ACHN (cell line): ENCODE measurements at regions not wholly inside any gene's neighbourhood (a gene's known extent, or its start where the extent isn't known, plus 50 kb on each side); places are given as distances from the start of the nearest gene placed in this dataset.

Experiments used
- DNase-seq: peaks from one replicate; pipeline ENCODE4 v3.0.0-alpha.2; 2015
- in situ Hi-C: cut with HindIII; loops from 2 replicates; pipeline ENCODE4 v1.10.0; 2017; ENCODE audit warnings: low sequenced_read_pairs, low pct_ligation_motif_present, low pct_unique_long_range_greater_than_20kb

DNA sequence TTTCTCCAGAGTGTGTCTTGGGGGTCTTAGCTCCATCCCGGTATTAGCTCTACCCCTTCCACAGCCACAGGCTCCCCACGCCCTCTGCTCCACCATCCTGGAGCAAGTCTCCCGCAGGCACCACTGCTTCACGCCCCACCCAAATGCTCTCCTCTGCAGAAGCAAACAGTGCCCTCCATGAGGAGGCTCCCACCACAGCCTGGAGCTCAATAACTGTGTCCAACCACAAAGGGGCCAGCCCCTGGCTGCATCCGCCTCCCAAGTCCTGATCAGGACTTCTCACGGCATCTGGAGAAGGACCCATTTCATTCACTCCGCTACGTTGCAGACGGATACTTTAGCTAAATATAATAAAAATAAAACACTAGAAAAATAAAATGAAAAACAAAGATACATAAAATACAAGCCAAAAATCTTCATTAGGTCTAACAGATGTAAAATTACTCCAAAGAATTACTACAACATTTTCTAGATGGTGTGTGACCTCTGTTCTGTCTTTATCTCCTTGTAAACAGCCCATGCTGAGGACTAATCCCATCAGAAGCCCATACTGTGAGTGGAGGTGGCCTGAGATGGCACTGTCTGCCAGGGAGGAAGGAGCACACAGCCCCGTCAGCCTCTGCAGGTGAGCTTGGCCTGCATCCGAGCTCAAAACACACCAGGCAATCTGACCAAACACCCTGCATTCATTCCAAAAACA, 210.8 kb upstream of the RAB6C start:
- in situ Hi-C loops: no loop called here
- no peak for DNase-seq

DNA sequence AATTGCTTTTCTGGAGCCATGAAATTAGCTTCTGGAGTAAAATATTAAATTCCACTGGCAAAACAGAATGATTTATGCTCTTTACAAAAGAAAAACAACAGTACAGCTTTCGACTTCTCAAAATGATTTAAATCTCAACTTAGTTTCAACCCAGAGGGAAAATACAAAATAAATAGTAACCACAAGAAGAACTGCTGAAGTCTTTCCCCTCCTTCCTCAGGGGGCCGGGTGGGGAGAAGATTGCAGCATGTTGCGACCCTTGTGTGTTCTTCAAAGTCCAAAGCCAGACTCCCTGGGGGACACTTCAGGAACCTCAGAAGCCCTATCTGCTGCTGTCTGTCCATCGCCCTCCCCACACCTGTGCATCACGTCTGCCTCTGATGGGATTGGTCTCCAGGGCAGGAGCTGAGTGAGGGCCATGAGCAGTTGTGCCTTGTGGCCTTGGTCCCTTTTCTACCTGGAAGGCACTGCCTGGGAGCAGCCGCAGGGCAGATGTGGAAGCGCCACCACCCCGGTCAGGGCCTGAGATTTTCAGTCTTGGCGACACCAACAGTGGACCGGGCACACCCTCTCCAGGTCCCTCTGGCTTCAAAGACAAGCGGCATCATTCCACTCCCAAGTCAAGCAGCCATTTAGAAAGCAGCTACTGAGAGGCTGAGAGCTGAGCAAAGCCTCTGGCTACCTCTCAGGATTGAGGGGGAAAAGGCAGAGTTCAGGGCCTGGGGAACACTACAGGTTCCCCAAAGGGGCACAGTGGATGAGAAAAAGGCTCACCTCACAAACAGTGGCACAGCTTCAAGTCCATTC, 210.1 kb upstream of the RAB6C start:
- no peak for DNase-seq
- in situ Hi-C loops: no loop called here

DNA sequence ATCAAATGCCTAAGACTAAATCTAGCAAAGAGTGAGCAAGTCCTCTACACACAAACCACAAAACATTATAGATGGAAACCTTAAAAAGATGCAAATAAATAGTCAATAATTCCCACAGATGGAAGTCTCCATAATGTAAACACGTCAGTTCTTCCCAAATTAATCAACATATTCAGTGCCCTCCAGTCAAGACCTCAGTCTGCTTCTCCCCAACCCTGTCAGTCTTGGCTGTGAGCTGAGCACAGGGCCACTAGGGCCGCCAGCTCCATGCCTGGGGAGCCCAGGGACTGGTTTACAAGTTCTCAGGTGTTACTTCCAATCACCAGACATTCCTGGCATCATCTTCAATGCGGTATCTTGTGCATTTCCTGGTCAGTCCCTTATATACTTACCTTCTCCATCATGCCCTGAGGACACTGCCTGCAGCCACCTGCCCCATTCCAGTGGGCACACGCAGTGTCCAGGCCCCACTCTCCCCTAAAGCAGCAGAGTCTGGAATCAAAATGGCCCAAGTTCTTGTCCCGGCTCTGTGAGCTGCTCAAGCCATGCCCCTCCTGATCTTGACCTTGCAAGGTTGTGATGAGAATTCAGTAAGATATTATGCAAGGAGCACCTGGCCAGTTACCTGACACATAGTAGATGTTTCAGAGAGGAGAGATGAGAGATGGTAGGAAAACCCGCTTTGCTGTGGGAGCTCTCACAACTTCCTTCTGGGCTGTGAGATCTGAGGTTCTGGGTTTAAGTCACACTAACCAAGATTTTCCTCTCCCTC, 207.9 kb upstream of the RAB6C start:
- no peak for DNase-seq
- in situ Hi-C loops: no loop called here

DNA sequence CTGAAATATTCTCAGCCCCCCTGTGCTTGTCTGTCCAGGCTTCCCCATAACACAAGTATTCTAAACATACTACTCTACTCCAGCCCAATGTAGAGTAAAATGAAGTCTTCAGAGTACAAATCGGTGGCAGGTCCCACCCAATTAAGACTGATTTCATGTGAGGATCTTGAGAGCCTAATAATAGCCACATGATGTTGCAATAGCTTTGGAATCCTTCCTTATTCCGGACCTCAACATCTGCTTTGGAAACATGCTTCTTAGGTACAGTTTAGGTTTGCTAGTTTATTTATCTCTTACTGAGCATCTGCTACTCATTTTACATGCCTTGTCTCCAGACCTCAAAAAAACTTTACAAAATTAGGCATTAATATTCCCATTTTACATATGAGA, 207.3 kb upstream of the RAB6C start:
- no peak for DNase-seq
- in situ Hi-C loops: no loop called here

DNA sequence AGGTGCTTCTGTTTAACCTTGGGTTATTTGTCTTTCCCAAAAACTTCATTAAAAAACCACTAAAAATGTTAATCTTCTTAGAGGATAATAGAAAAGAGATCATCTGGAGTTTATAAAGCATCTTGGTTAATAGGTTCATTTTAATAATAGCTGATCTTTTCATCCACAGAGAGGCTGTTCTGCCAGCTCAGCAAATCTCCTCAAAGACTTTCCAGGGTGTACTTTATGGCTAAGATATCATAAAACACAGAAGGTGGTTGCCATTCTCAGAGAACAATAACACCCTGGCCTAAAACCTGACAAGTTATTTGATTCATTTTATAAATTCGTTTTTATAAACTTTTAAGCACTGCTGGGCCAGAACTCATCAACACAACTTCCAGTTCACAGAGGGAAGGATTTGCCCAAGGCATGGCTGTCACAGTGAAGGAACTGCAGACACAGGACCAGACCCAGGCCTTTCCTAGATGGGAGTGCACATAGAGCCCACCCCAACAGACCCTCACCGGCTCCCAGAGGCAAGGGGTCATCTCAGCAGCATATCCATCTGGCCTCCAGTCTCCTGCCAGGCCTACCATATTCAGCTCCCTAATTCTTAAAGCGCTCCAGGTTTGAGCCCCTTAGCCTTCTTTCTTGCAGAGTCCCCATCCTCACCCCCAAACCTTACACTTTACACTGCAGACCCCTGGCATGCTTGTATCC, 203.4 kb upstream of the RAB6C start:
- in situ Hi-C loops: no loop called here
- DNase-seq: no peak

DNA sequence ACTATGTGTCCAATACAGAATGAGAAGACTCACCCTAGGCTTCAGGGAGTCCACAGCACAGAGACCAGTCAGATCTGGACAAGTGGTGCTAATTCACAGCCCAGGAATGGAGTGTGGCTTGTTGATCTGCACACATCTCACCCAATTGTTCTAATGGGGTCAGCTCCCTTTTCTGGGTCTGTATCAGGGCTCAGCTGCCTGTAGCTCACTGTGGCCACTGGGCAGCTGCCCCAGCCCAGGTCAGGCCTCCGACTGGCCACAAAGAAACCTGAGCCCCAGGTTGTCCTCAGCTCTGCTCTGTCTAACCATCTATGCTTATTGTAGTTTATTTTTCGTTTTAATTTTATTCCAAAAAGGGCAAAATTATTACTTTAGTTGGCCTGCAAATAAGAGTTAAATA, 202.3 kb upstream of the RAB6C start:
- DNase-seq: no peak
- in situ Hi-C loops: no loop called here

DNA sequence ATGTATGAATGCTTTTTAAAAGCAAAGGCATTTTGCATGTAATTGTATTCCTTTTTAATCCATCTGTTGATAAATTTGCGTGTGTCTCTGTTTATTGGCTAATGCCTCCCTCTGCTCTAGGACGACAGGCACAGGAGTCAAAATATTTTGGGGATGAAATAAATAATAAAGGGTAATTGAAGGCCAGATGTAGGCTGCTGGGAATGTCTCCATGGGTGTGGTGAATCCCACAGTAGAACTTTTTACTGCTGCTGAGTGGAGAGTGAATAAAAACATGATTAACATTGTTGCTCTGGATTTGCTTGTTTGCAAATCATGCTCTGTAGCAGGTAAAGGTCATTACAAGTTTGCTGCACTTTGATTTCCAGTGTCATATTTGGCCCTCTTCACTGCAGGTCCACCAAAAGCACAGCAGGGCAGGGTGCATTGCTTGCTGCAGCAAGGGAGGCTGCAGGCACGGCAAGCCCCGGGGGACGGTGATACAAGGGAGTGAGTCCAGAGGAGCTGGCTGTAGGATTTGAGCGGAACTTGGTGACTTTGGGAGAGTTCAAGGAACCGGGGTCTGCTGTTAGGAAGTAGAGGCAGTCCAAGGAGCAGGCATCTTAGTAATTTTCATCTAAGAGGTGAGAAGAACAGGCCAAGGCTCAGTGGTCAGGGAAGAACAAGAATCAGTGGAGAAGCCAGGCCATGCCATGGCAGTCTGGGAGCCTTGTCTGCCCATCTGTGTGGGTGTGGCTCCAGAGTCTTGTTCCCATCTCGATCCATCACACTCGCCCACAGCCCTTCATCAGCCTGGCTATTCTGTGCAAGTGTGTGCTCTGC, 201.5 kb upstream of the RAB6C start:
- in situ Hi-C loops: no loop called here

DNA sequence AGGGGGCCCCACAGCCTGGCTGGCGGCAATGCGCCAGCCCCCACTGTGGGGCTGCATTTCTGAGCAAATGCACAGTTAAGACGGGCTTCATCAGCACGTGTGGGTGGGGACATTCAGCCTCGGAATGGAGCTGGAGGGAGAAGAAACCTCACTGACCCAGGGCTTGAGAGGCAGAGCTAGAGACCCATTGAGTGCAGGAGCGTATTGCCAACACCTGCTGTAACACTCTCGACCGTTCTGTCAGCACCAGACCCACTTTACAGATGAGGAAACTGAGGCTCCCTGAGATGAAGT, 200.9 kb upstream of the RAB6C start:
- in situ Hi-C loops: no loop called here
- no peak for DNase-seq

More for the DNA sequence above, 201.5 kb upstream of the RAB6C start:
- DNase-seq: no peak

DNA sequence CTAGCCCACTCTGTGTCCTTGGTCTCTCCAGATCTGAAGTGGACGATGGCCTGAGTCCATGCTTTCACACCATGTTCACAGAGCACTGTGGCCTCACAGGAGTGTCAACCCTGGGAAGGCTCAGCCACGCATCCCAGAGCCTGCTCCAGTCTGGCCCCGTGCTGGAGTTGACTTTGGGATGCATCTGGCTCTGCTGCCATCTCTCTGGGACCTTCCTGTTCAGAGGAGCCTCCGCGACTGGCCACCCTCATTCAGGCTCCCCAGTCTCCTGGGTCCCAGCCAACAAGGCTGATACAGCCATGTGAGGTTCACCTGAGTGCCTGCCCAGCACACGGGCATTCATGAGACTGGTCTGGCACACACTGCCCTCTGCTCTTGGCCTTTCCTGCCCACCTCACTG, 199.7 kb upstream of the RAB6C start:
- no peak for DNase-seq
- in situ Hi-C loops: no loop called here

DNA sequence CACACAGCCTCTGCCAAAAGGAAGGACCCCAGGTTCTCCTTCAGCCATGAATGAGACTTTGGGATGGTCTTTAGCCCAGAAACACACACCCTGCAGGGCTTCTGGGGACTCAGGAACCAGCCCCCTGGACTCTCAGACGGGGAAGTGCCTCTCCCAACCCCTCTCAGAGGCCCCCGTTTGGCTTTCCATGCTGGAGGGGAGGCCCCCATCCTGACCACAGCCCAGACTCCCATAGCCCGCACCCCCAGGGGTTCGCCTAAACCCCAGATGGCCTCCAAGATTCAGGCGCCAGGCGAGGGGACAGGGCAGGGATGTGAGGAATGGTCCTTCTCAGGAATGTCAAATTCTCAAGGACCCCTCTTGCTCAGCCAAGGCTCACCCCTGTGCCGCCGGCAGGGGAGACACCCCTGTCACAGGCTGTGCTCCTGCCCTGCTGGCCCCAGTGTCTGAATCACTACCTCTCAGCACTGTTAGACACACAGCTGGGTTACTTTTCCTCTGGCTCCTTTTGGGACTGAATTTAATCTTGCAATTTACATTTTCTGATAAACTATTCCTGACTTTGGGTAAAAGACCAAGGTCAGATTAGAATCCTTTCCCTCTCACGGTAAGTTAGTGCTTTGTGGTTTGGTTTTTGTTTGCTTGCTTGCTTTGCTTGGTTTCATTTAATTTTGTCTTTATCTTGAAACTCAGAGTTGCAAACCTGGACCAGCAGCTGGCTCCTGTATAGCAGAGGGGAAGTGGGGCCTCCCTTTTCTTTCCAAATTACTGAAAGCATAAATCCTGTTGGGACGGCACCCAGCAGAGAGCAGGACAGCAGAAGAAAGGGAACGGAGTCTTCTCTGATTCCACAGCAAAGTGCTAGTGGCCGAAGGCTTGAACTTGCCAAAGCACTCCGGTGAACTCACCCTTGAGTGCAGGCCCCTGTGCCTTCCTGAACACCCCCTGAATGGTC, 198.9 kb upstream of the RAB6C start:
- DNase-seq: no peak
- in situ Hi-C loops: no loop called here

DNA sequence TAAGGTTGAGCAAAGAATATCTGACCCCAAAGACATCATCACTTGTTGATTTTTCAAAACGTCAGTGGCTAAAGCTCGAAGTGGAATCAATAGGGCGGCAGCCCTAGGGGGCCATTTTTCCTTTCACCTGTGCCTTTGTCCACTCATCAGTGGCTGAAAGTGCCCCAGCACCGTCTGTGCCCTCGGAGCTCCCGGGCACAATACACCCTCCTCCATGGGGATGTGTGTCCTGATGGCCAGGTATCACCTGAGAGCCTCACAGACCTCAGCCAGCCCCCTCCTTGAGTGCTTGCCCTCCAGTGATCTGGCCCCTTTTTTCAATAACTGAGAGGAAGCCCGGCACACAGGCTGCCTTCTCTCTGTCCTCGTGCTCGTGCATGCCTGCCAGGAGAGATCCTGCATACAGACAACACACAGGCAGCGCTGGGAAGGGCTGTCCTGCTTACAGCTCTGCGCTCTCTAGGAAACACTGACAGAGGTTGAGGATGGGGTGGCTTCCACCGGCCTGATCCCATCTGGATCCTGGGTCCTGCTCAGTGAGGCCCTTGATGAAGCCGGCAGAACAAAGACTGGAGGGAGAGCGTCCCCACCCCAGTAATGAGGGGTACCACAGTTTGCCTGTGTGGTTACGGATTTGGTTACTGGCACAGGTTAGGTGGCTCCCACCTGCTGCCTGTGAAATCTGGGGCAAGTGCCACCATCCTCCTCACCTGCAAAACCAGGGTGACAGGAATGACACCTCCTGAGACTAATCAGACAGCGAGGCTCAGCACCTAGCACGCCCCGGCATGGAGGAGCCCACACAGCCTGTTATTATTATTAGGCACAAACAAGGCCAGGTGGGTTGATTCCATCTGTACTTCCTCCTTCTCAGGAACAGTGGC, 197.5 kb upstream of the RAB6C start:
- in situ Hi-C loops: no loop called here

DNA sequence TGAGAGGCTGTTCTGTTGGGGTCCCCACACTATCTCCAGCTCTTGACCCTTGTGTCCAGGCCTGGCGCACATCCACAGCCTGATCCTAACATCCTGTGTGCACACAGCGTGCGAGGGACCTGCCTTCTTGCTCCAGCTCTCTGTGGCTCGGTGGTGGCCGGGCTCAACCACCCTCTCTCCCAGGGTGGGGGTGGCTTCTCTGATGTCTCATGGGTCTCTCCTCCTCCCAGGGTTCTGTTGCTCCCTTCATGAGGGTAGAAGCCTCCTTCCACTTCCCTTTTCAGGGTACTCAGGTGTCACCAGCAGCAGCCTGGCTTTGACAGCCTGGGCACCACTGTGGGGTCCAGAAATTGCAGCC, 196.9 kb upstream of the RAB6C start:
- in situ Hi-C loops: no loop called here
- DNase-seq: no peak

More for the DNA sequence above, 197.5 kb upstream of the RAB6C start:
- no peak for DNase-seq

DNA sequence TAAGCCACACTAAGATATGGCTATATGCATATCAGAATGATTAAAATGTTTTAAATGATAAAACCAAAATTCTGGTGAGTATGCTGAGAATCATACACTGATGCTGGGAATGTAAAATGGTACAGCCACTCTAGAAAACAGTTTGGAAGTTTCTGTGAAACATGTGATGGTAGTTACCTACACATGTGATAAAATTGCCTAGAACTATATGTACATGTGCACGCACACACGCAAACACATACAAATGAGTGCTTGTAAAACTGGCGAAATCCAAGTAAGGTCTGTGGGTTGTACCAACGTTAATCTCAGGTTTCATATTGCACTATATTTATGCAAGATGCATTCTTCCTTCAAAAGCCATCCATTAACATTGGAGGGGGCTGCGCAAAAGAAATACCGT, 195.0 kb upstream of the RAB6C start:
- in situ Hi-C loops: no loop called here
- DNase-seq: no peak

DNA sequence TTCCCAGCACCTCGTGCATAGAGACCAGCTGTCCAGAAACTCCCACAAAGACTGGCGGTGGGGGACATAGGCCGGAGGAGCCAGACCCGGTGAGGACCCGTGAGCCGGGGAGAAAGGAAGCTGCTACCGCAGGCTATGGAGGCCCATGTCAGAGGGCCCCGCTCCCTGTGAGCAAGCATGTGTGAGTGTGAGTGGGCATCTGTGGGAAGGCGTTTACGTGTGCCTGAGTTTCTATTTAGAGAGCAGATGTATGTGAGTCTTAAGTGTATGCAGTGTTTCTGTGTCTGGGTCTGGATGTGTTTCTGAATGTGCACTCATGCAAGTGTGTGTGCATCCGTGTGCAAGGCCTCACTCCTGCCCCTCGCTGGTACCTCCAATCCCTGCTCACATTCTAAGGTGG, 187.8 kb upstream of the RAB6C start:
- DNase-seq: no peak
- in situ Hi-C loops: no loop called here

DNA sequence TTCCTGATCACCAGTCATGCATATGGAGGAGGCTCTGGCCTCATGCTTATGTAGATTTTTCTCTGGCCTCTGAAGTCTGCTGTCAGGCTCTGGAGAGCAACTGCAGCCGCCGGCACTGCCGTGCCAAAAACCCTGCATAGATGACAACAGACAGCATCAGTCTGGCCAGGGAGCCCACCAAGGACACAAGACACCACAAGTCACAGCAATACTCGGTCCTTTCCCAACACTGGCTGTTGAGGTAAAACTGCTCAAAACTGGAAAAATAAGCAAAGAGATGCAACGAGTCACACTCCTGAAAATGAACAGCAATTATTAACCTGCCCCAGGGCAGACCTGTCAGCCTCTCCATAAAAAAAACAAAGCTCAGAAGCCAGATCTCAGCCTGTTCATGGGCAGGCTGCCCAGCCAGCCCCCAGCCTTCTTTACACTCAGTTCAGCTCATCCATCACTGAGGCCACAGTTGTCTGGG, 186.0 kb upstream of the RAB6C start:
- in situ Hi-C loops: no loop called here
- no peak for DNase-seq

DNA sequence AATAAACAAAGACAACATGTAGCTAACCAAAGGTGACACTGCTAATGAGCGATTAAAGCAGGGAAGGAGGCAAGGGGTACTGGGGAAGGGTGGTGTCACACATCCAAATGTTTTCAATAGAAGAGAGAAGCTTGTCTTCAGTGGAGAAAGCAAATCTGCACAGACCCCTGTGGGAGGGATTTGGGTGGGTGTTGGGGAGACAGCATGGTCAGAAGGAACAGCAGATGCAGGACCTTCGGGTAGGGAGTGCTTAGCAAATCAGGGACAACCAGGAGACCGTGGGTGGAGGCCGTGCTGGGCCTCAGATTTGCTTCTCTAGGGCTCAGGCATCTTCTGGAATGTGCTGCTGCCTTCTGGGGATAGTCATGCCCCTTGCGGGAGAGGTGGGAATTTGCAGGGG, 185.3 kb upstream of the RAB6C start:
- no peak for DNase-seq
- in situ Hi-C loops: no loop called here
